A673 (cell line): ENCODE measurements at regions not wholly inside any gene's neighbourhood (a gene's known extent, or its start where the extent isn't known, plus 50 kb on each side); places are given as distances from the start of the nearest gene placed in this dataset.
"Not testable (repeated sequence)": the region's sequence is repeated elsewhere in the genome, so short reads cannot be mapped to it uniquely, and the experiment has no call there.

Experiments used
- BruUV-seq: library from RNA; stranded (reverse); fragments of 400-500 nt; replicated peaks from 2 replicates; lab custom pipeline; 2021; lab: Mats Ljungman, UMichigan
- CTCF ChIA-PET: fragments of 300-600 bp; sonication (Branson Sonifier 250); formaldehyde crosslinking; loops from one replicate; lab custom pipeline; 2022; ENCODE audit warnings: antibody characterized with exemption; lab: Charles Lee
- POLR2A ChIA-PET: fragments of 300-600 bp; sonication (Branson Sonifier 250); formaldehyde crosslinking; loops from one replicate; lab custom pipeline; 2022; ENCODE audit warnings: antibody characterized with exemption; ENCODE audit not compliant: low non-redundant PET; lab: Charles Lee
- DNase-seq: peaks from one replicate; pipeline ENCODE4 v3.0.0-alpha.2; 2015; ENCODE audit warnings: low spot score
- H3K27ac ChIP-seq: fragments of 200-600 bp; sonication (generic); 2 replicates; pipeline ENCODE4 v1.5.1; 2016; ENCODE audit warnings: mixed run types, low read depth, mild to moderate bottlenecking, mixed read lengths, antibody characterized with exemption, low read length; ENCODE audit not compliant: poor library complexity, severe bottlenecking
- H3K27me3 ChIP-seq: fragments of 200-600 bp; sonication (generic); replicated peaks from 2 replicates; pipeline ENCODE4 v1.6.1; 2017; ENCODE audit warnings: mixed run types, low read depth, mild to moderate bottlenecking, mixed read lengths, antibody characterized with exemption, low read length; ENCODE audit not compliant: insufficient read depth, poor library complexity
- H3K36me3 ChIP-seq: fragments of 200-600 bp; sonication (generic); 2 replicates; pipeline ENCODE4 v1.6.1; 2016; ENCODE audit warnings: mixed run types, mild to moderate bottlenecking, mixed read lengths, antibody characterized with exemption, low read length; ENCODE audit not compliant: insufficient read depth, poor library complexity, severe bottlenecking
- H3K4me1 ChIP-seq: fragments of 200-600 bp; sonication (generic); 2 replicates; pipeline ENCODE4 v1.6.1; 2017; ENCODE audit warnings: mixed run types, mild to moderate bottlenecking, mixed read lengths, antibody characterized with exemption, low read length; ENCODE audit not compliant: insufficient read depth, poor library complexity, severe bottlenecking
- H3K4me3 ChIP-seq: fragments of 200-600 bp; sonication (generic); 2 replicates; pipeline ENCODE4 v1.5.1; 2016; ENCODE audit warnings: low read depth, mixed run types, mild to moderate bottlenecking, mixed read lengths, low read length; ENCODE audit not compliant: poor library complexity, severe bottlenecking
- H3K9me3 ChIP-seq: fragments of 200-600 bp; sonication (generic); 2 replicates; pipeline ENCODE4 v1.6.1; 2016; ENCODE audit warnings: mixed run types, low read depth, mild to moderate bottlenecking, mixed read lengths, antibody characterized with exemption, low read length; ENCODE audit not compliant: poor library complexity, severe bottlenecking
- CTCF ChIP-seq: fragments of 300-800, 200-600 bp; sonication (generic); conservative IDR thresholded peaks from 2 replicates; pipeline ENCODE4 v1.5.1; 2017; ENCODE audit warnings: low read depth, mild to moderate bottlenecking, antibody characterized with exemption, low read length, moderate library complexity, mixed read lengths
- EZH2 ChIP-seq: fragments of 200-600 bp; sonication (generic); IDR thresholded peaks from 2 replicates; pipeline ENCODE4 v1.6.1; 2017; ENCODE audit warnings: borderline replicate concordance, low read depth, mild to moderate bottlenecking, mixed read lengths, antibody characterized with exemption, low read length; ENCODE audit not compliant: poor library complexity, severe bottlenecking
- intact Hi-C: fragments of 100-400 bp; cut with micrococcal nuclease; formaldehyde crosslinking; loops from one replicate; pipeline ENCODE4 v1.10.0; 2022; ENCODE audit not compliant: unreplicated experiment

GRCh38 chr15:22253676-22254408, 173.5 kb downstream of the OR4M2 start:
- BruUV-seq, result no TSS peak
- TF ChIP-seq CTCF, result no peak
- TF ChIP-seq EZH2, result no peak
- intact Hi-C loops, result no loop called here
- H3K4me1 ChIP-seq, result no peaks in the 10 kb centered on the region
- DNase-seq, result no peak
- H3K9me3 ChIP-seq, result peaks cover 76% of the 10 kb centered on the region
- CTCF ChIA-PET, result no interaction called here
- no peak overlapping the region for H3K27ac ChIP-seq
- no peaks in the 10 kb centered on the region for H3K36me3 ChIP-seq
- no peaks in the 10 kb centered on the region for H3K27me3 ChIP-seq
- H3K4me3 ChIP-seq, result no peak overlapping the region
- POLR2A ChIA-PET, result no interaction called here

- CTCF ChIA-PET, H3K36me3 ChIP-seq, DNase-seq, intact Hi-C loops, H3K4me3 ChIP-seq, POLR2A ChIA-PET, H3K27ac ChIP-seq, H3K27me3 ChIP-seq, BruUV-seq, H3K4me1 ChIP-seq: not testable (repeated sequence)
- H3K9me3 ChIP-seq, result peaks cover 73% of the 10 kb centered on the region
These were observed 174.2 kb downstream of the OR4M2 start for GRCh38 chr15:22254409-22255045.

GRCh38 chr15:22255606-22256005, 175.3 kb downstream of the OR4M2 start:
- BruUV-seq, H3K27ac ChIP-seq, H3K27me3 ChIP-seq, POLR2A ChIA-PET, H3K4me3 ChIP-seq, intact Hi-C loops, DNase-seq, H3K4me1 ChIP-seq, H3K36me3 ChIP-seq, CTCF ChIA-PET: not testable (repeated sequence)
- peaks cover 71% of the 10 kb centered on the region for H3K9me3 ChIP-seq

- CTCF ChIA-PET, H3K4me1 ChIP-seq, BruUV-seq, H3K27ac ChIP-seq, H3K36me3 ChIP-seq, H3K27me3 ChIP-seq, intact Hi-C loops, POLR2A ChIA-PET, H3K4me3 ChIP-seq, DNase-seq: not testable (repeated sequence)
- H3K9me3 ChIP-seq, result peaks cover 62% of the 10 kb centered on the region
These were observed 176.2 kb downstream of the OR4M2 start for GRCh38 chr15:22256389-22257046.
